ENCODE measurements at regions not wholly inside any gene's neighbourhood (a gene's known extent, or its start where the extent isn't known, plus 50 kb on each side); places are given as distances from the start of the nearest gene placed in this dataset.

GRCh38 chr3:190709351-190709773, 153.1 kb downstream of the GMNC start:
- TF ChIP-seq POLR2A (IDR thresholded peaks at IDR 0.05) (no peak), CTCF (IDR thresholded peaks at IDR 0.05) (no peak)
- WGBS, 2 donors: 54 to 57% methylated on average over 2 of the region's 2 CpGs

More at GRCh38 chr3:190709351-190709773, 153.1 kb downstream of the GMNC start:
- Histone ChIP-seq H3K27ac (no peak overlapping the region), H3K9me3 (no peaks in the 10 kb centered on the region), H3K4me1 (no peaks in the 10 kb centered on the region), H3K36me3 (ENCODE audit: low read depth, missing control alignments) (no peaks in the 10 kb centered on the region), H3K4me3 (no peak overlapping the region), H3K27me3 (no peaks in the 10 kb centered on the region)
- DNase-seq: no peak
- intact Hi-C loops (cut with DNase I; ENCODE audit: low total_unique reads): no loop called here
